ENCODE measurements at regions not wholly inside any gene's neighbourhood (a gene's known extent, or its start where the extent isn't known, plus 50 kb on each side); places are given as distances from the start of the nearest gene placed in this dataset.
"Not testable (repeated sequence)": the region's sequence is repeated elsewhere in the genome, so short reads cannot be mapped to it uniquely, and the experiment has no call there.

DNA sequence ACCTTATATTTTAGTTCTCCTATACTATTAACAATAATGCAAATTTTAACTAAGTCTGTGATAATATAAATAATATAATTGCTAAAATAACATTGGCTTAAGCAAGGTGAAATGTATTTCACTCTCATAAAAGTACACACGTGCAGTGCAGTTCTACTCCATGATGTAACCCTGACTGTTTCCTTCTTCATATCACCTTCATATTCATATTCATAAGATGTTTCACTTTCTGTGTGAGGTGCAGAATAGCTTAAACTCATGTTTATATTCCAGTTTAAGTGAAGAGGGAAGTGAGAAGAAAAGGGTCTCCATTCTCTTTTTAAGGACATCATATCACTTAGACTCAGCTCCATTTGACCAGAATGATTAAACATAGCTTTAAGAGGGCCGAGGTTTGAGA, 1810.0 kb upstream of the PCDH10 start:
- no peak for DNase-seq (ENCODE audit: low spot score)

DNA sequence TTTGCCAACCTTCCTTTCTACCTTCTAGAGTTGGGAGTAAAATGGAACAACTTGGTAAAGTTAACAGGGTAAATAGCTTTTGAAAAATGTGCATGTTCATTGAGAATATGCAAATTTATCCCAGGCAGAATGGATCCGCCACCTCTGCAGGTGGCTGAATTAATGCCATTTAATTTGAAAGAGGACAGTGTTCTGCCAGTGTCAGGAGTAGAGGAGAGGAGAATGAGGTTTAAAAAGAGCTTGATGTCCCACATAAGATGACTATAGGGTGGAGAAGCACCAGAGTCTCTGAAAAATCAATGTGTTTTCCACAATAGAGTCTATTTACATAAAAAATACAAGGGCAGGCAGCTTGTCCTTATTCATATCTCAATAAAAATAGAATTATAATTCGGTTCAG, 1804.3 kb upstream of the PCDH10 start:
- no peak for DNase-seq (ENCODE audit: low spot score)

DNA sequence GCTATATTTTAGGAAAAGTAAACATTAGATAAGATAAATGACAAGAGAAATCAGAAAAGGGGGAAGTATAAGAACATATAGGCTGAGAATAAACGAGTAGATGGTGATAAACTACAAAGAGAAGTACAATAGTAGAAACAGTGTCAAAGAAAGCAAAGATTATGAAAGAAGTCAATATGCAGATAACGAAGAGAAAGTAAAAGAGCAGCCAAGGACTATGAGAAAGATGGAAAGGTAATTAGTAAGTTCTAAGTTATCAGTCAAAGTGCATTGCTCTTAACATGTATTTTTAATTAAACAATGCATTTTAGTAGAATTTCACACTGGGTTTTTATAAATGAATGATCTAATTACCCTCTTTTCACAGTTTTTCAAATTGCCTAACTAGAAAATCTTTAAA, 1801.3 kb upstream of the PCDH10 start:
- no peak for DNase-seq (ENCODE audit: low spot score)

DNA sequence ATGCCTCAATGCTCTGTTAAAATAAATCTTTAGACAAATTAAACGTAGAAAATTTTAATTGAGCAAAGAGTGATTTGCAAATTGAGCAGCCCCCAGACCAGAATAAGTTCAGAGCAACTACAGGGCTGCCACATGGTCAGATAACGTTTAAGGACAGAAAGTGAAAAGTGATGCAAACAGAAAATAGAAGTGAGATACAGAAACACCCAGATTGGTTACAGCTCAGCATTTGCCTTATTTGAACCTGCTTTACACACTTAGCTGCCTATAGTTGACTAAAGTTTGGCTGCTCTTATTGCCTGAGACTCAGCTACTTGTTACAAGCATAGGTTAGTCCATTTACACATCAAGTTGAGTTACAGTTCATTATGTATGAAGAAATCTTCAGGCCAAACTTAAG, 1800.8 kb upstream of the PCDH10 start:
- DNase-seq (ENCODE audit: low spot score), result no peak

DNA sequence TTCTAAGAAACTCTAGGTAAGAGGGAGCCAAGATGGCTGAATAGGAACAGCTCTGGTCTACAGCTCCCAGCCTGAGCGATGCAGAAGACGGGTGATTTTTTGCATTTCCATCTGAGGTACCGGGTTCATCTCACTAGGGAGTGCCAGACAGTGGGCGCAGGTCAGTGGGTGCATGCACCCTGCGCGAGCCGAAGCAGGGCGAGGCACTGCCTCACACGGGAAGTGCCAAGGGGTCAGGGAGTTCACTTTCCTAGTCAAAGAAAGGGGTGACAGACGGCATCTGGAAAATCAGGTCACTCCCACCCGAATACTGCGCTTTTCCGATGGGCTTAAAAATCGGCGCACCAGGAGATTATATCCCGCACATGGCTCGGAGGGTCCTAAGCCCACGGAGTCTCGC, 1796.7 kb upstream of the PCDH10 start:
- DNase-seq (ENCODE audit: low spot score), result not testable (repeated sequence)

DNA sequence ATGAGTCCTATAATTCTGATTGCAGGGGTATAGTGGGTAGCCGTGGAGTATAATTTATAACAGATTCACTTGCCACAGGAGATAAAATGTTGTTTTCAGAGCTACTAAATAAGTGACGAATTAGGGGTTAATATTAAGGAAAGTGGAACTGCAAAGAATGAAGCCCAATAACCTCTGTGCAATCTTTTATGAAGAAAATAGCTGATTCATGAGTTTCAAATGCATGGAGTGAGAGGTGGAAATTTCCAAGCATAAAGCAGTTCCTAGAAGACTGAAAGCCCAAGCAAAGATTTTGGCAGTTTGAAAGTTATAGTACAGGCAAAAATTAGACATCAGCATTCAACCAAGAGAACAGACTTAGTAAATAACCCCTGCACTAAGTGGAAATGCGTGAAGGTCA, 1782.4 kb upstream of the PCDH10 start:
- DNase-seq (ENCODE audit: low spot score), result no peak

DNA sequence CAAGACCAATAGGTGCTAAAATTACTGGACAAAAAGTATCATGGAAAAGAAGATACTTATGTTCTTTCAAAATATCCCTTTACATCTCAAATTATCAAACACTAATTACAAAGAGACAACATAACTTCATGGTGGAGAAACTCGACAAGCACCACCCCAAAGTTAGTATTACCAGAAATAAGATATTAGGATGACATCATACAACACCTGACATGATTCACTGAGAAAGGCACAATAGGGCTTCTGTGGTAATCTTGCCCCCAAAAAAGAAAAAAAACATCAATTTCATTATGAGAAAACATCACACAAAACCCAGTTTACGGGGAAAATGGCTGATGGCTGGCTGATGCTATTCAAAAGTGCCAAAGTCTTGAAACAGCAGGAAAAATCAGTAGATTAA, 1781.7 kb upstream of the PCDH10 start:
- no peak for DNase-seq (ENCODE audit: low spot score)

DNA sequence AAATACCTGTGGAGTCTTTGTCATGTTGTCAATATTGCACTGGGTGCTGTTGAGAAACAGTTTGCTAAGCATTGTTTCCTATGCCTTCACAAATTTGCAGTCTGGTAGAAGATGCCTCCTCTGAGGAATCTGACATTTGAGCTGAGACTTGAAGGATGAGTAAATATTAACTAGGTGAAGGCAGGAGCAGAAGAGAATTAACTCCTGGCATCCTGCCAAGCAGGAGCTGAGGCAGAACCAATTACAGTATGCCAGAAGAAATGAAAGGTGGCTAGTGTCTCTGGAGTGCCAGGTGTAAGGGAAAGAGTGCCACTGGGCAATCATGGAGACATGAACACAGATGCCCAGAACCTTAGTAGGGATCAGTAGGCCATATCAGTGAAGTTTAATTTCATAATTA, 1778.2 kb upstream of the PCDH10 start:
- no peak for DNase-seq (ENCODE audit: low spot score)

DNA sequence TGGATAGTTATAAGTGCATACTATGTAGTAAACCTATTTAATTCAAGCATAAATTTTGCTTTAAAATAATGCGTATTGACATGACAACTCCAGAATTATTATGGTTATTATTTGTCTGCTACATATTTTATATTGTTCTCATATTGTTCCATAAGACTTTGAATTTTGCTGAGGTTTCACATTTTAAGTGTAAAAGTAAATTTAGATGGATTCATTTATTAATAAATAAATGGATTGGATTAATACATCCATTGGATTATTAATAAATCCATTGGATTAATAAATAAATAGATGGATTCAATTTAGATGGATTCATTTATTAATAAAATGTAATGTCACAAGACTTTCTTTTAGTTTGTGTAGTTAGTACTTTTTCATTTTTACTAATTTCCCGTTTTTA, 1768.0 kb upstream of the PCDH10 start:
- DNase-seq (ENCODE audit: low spot score), result no peak

DNA sequence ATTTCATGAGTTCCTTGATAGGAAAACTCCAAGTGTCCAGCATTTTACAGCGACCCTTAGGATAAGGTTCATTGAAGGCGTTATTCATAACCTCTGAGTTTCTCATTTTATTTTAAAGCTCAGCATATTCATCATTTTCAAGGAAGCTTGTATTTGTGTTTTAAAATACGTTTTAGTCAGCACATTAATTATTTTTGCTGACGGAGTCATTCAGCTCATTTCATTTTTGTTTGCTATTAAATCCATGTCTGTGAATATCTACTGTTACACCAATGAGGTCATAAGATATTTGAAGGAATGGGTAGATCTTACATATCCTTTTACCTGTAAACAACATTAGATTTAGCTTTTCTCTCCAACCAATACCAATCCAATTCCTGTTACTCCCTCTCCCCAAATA, 1766.3 kb upstream of the PCDH10 start:
- no peak for DNase-seq (ENCODE audit: low spot score)

DNA sequence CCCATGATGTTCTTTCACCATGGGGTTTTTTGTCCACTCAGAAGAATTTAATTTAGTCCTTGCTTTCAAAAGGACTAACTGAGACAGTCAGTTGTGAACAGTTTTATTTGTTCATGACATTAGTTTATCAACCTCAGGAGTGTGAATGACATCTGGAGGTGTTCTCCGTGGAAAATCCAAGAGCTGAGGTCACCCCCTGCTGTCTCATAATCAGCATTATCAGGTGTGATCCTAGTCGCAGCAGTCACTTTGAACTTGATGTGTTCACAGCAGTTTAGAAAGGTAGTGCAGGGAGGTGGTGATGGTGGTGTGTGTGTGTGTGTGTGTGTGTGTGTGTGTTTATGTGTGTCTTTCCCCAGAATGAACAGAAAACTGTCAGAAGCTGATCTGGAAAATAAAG, 1760.8 kb upstream of the PCDH10 start:
- no peak for DNase-seq (ENCODE audit: low spot score)

DNA sequence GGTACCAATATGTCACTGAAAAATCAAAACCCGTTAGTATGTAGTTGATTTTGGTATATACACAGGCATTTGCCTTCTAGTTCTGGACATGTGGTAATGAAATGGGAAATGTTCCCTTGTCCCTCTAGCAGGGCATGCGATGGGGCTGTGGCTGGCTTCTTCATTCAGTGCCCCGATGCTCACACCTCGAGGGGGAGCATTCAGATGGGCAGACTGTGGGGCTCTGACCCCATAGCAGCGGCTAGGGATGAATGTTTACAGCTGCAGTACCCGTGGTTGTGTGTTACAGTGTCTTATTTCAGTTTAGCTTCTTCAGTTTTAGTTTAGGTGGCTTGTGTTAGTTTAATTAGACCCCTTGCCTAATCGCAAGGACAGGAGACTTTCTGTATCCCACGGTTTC, 1741.0 kb upstream of the PCDH10 start:
- no peak for DNase-seq (ENCODE audit: low spot score)

DNA sequence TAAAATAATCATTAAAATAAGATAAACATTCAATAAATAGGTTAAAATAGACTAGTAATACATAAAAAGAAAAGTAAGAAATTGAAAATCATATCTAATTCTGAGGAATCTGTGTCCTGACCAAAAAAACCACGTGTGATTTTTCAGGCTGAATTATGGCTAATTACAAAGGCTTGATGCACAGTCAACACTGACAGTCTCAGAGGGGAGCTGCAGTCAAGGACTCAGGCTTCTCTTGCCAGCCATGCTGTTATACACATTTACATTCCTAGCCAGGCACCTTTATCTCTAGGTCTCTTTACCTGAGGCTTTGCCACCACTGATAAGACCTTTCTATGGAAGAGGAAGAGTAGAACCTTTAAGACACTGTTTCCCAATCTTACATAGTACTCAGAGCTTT, 1737.7 kb upstream of the PCDH10 start:
- DNase-seq (ENCODE audit: low spot score), result no peak

DNA sequence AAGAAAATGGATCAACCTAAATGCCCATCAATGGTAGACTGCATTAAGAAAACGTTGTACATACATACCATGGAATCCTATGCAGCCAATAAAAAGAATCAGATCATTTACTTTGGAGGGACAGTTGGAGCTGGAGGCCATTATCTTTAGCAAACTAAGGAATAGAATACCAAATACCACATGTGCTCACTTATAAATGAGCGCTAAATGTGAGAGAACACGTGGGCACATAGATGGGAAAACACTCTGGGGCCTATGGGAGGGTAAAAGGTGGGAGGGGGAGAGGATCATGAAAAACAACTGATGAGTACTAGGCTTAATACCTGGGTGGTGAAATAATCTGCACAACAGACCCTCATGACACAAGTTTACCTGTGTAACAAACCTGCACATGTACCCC, 1729.9 kb upstream of the PCDH10 start:
- DNase-seq (ENCODE audit: low spot score), result no peak

DNA sequence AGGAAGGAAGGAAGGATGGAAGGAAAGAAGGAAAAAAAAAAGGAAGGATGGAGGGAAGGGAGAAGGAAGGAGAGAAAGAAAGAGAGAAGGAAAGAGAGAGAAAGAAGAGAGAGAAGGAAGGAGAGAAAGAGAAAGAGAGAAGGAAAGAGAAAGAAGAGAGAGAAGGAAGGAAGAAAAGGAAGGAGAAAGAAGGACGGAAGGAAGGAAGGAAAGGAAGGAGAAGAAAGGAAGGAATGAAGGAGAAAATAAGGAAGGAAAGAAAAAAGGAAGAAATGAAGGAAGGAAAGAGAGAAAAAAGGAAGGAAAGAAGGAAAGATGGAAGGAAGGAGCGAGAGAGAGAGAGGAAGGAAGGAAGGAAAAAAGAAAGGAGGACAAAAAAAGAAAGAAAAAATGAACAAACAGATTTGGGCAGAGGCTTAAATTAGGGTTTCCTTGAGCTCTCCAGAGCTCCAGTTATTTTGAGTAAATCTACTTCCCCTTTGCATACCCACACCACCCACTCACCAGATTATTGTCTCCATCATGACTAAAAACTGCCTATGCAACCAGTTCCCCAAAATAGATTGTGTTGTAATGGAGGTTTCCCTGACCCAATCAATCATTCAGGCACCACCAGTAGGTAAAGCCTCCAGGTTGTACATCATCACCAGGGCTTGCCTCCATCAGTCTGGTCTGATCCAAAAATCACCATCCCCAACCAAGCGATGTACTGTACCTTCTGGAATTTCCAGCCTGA, 1722.9 kb upstream of the PCDH10 start:
- no peak for DNase-seq (ENCODE audit: low spot score)

DNA sequence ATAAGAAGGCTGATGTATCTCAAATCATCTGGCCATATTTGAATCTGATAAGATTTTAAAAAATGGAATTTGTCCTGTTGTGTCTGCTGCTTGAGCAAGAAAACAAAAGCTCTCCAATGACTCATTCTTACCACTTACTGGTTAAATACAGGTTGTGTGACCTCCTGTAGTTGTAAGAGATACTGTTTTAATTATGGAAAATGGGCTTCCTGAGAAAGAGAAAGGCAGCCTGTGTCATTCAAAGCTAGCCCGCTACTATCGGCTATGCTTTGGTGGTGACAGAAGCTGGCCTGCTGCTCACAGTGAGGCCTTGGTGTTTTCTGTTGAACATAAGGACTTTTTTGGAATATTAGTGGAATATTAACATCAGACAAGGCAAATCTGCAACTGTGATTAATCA, 1722.1 kb upstream of the PCDH10 start:
- DNase-seq (ENCODE audit: low spot score), result no peak

DNA sequence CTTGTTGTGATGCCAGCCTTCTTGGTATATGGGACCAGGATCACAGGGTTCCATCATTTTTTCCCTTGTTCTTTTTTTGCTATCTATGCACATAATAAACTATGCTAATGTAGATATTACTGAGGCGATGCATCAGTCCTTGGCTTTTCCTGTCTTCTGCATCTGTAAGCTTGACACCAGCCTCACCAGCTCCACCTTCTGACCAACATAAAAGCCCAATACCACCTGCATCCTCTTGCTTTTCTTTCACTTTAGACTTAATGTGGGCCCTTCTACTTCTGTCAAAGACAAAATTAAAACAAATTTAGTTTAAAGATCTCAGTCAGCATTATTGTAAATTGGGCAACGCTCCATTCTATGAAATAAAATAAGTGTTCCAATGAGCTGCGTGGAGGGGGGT, 1718.8 kb upstream of the PCDH10 start:
- peak; percentile 0 for DNase-seq (ENCODE audit: low spot score)

DNA sequence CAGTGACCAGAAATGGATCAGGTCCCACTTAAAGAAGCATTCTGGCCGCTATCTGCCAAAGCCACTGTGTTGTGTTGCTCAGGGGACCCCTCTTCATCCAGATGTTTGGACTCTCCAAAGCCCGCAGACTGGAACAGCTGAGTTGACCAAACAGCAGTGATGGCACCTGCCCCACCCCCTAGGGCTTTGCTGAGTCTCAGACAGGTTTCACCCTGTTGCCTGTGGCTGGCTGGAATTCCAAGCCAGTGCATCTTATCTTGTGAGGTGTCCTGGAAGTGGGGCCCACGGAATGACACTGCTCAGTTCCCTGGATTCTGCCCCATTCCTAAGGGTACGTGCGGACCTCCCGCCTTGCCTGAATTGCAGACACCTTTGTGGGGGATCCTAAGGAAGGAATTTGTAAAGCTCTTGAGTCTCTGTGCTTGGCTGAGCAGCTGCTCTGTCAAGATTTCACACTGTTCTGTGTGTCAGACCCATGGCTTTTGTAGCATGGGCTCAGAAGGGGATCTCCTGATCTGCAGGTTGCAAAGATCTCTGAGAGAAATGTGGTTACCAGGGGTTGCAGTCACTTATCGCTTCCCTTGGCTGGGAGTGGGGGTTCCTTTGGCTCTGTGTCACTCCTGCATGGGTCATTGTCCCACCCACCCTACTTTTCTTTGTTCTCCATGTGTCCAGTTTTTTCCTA, 1707.9 kb upstream of the PCDH10 start:
- DNase-seq (ENCODE audit: low spot score), result no peak

DNA sequence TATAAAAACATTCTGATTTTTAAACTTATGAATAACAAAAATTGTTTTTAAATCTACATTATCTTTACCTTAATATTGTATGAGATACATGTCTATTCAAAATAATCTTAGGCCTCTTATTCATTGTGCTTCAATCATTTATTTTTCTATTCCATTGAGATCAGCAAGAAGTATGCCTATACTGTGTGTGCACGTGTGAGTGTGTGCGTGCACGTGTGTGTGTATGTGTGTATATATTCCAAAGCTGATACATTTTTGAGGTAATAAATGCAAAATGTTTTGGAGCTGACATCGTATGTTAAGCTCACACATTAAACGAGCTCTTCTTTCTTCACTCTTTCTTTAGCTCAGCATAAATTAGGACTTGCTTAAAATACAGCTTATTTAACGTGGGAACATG, 1701.2 kb upstream of the PCDH10 start:
- DNase-seq (ENCODE audit: low spot score), result no peak

DNA sequence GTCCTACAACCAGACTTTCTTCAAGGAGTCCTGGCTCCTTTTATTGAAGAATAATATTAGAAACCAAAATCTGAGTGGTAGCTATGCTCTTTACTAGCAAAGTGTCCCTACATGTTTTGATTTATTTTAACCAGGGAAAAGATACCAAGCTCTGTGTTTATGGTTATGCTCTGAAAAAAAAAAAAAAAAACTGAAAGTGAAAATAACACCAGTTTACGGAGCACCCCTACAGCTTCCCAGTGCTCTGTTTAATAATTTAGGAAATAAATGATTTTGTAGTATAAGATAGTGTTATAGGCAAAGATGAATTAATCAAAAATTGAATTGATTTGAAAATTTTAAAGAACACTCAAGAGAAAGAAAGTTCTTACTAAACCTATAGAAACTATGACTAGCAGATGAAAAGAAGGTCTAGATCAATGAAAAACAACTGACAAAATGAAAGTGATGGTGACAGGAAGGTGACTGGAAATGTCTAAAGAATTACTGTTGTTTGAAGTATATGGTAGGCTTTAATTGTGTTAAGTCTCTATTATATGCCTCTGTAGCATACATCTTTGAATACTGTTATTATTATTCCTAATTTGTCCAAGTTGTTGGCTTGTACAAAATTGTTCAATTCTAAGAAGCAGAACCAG, 1698.4 kb upstream of the PCDH10 start:
- DNase-seq (ENCODE audit: low spot score), result no peak

DNA sequence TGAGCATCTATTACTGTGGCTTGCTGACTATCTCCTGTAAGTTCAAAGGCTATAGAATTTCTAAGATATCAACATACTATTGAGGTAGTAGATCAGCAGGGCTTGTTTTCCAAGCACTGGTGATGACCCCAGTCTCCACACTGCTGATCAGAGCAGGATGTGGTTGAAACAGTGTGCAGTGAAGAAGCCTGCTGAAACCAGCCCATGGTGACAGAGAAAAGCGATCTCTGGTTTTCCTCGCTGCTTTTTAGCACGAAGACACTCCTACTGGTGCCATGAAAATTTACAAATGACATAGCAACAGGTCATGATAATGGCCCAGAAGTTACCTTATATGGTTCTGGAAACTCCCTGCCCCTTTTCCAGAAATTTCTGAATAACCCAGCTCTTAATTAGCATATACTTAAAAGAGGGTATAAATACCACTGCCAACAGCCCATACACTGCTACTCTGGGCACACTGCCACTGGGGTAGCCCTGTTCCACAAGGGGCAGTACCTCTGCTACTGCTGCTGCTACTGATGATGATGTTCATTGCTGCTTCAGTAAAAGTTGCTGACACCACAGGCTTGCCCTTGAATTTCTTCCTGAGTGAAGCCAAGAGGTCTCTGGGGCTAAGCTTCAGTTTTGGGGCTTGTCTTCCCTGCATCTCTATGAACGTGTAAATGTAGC, 1689.5 kb upstream of the PCDH10 start:
- no peak for DNase-seq (ENCODE audit: low spot score)

DNA sequence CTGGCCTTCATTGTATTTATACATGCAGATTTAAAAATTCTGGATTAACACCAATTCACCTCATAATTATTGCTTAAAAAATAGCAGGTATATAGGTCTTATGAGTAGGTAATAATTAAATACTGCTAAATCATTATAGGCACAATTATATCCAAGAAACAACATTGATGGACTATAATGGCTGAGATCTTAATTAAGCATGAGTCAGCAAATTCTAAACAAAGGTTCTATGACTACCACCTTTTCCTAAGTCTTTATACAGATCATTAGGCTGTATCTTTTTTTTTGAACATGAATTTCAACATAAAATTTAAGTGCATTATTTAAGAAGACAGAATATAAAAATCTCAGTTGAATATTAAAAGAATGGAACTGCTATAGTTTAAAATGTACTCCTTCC, 1678.7 kb upstream of the PCDH10 start:
- no peak for DNase-seq (ENCODE audit: low spot score)

DNA sequence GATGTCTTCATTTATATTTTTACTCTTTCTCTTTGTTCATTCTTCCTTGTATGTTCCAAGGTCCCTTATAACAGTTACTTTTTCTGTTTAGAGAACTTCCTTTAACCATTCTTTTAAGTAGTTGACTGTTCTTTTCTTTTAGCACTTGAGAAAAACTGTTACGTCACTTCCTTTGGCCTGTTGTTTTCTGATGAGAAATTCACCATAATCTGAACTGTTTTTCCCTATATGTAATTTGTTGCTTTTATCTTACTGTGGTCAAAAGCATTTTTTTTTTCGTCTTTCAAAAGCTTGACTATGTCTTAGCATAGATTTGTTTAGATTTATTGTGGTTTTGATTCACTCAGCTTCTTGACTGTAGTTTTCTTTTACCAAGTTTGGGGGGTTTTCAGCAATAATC, 1660.3 kb upstream of the PCDH10 start:
- DNase-seq (ENCODE audit: low spot score), result no peak

Data from HuH-7 (cell line).